Ovary (tissue), 3 donors: ENCODE measurements at regions not wholly inside any gene's neighbourhood (a gene's known extent, or its start where the extent isn't known, plus 50 kb on each side); places are given as distances from the start of the nearest gene placed in this dataset.

ENCODE experiments used
- EP300 ChIP-seq: sonication (generic); formaldehyde crosslinking; IDR thresholded peaks from one replicate; pipeline ENCODE4 v1.6.1; 2017; ENCODE audit warnings: antibody characterized with exemption
- POLR2A ChIP-seq: fragments of 450-650 bp; IDR thresholded peaks from one replicate; pipeline ENCODE4 v1.6.1; 2017; ENCODE audit warnings: antibody characterized with exemption, mild to moderate bottlenecking, moderate library complexity
- TF ChIP-seq, protein P1 (sequence below), 3 donors: fragments of 450-650 bp in 2 of 3; fragments of 200-600 bp in 1 of 3; IDR thresholded peaks; one replicate each; pipeline versions ENCODE4 v1.5.1 to v1.8.0; 2016 to 2022; ENCODE audit warnings: antibody characterized with exemption in 3 of 3, mild to moderate bottlenecking in 1 of 3
- donor health status: DM: no; HTN: no; CAD: no.

DNA sequence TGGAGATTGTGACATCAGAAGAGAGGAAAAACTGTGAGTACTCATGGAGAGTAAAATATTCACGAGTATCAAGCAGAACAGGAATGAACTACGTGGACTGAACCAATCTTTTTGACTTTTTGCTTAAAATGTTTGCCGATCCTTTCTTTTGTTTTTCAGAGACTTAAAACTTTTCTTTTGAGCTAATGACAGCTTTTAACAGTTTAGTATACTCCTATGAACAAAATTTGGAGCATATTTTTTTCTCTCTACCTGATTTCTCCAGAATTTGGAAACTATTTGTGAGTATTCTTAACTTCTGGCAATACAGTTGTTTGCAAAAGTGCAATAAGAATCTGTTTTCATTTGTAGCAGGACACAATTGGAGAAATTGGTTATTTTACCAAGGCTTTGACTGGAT is 786.3 kb downstream of the SORCS1 start:
- TF ChIP-seq, protein P1, sequence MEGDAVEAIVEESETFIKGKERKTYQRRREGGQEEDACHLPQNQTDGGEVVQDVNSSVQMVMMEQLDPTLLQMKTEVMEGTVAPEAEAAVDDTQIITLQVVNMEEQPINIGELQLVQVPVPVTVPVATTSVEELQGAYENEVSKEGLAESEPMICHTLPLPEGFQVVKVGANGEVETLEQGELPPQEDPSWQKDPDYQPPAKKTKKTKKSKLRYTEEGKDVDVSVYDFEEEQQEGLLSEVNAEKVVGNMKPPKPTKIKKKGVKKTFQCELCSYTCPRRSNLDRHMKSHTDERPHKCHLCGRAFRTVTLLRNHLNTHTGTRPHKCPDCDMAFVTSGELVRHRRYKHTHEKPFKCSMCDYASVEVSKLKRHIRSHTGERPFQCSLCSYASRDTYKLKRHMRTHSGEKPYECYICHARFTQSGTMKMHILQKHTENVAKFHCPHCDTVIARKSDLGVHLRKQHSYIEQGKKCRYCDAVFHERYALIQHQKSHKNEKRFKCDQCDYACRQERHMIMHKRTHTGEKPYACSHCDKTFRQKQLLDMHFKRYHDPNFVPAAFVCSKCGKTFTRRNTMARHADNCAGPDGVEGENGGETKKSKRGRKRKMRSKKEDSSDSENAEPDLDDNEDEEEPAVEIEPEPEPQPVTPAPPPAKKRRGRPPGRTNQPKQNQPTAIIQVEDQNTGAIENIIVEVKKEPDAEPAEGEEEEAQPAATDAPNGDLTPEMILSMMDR (IDR thresholded peaks at IDR 0.05): no peak
- TF ChIP-seq POLR2A (no peak), EP300 (no peak)
